Adipocyte (in vitro differentiated cells): ENCODE measurements at regions not wholly inside any gene's neighbourhood (a gene's known extent, or its start where the extent isn't known, plus 50 kb on each side); places are given as distances from the start of the nearest gene placed in this dataset.

Source experiments
- DNase-seq: peaks from one replicate; pipeline ENCODE4 v3.0.0-alpha.2; 2015; ENCODE audit warnings: low read depth
- H3K27me3 ChIP-seq: replicated peaks from 2 replicates; pipeline ENCODE4 v1.7.0; 2013; ENCODE audit warnings: mild to moderate bottlenecking, low read length, moderate library complexity; ENCODE audit not compliant: control insufficient read depth, insufficient read depth
- H3K36me3 ChIP-seq: 2 replicates; pipeline ENCODE4 v1.7.0; 2013; ENCODE audit warnings: low read length, mild to moderate bottlenecking, moderate library complexity; ENCODE audit not compliant: control insufficient read depth, insufficient read depth, severe bottlenecking
- H3K4me1 ChIP-seq: 2 replicates; pipeline ENCODE4 v1.7.0; 2013; ENCODE audit warnings: mild to moderate bottlenecking, low read length, moderate library complexity; ENCODE audit not compliant: control insufficient read depth, insufficient read depth
- H3K4me3 ChIP-seq: 2 replicates; pipeline ENCODE4 v1.7.0; 2013; ENCODE audit warnings: mild to moderate bottlenecking, low read length, moderate library complexity
- H3K9ac ChIP-seq: 2 replicates; pipeline ENCODE4 v1.7.0; 2013; ENCODE audit warnings: mild to moderate bottlenecking, low read length, moderate library complexity
- H3K9me3 ChIP-seq: 2 replicates; pipeline ENCODE4 v1.7.0; 2013; ENCODE audit warnings: mild to moderate bottlenecking, low read length, moderate library complexity; ENCODE audit not compliant: control insufficient read depth

GRCh38 chr2:385061-385460 is 97.2 kb upstream of the ALKAL2 start:
- no peak for DNase-seq
- Histone ChIP-seq H3K9ac (no peak overlapping the region), H3K4me3 (no peak overlapping the region), H3K27me3 (peaks cover 2% of the 10 kb centered on the region), H3K9me3 (no peaks in the 10 kb centered on the region), H3K36me3 (no peaks in the 10 kb centered on the region), H3K4me1 (no peaks in the 10 kb centered on the region)

- DNase-seq: no peak
- Histone ChIP-seq H3K9ac (no peak overlapping the region), H3K9me3 (no peaks in the 10 kb centered on the region), H3K27me3 (peaks cover 2% of the 10 kb centered on the region), H3K36me3 (no peaks in the 10 kb centered on the region), H3K4me3 (no peak overlapping the region), H3K4me1 (no peaks in the 10 kb centered on the region)
Observed at GRCh38 chr2:383888-384287, 96.0 kb upstream of the ALKAL2 start.

GRCh38 chr2:383178-383577 is 95.3 kb upstream of the ALKAL2 start:
- no peak for DNase-seq
- no peak overlapping the region for H3K4me3 ChIP-seq
- H3K36me3 ChIP-seq: no peaks in the 10 kb centered on the region
- H3K27me3 ChIP-seq: peaks cover 2% of the 10 kb centered on the region
- H3K9me3 ChIP-seq: no peaks in the 10 kb centered on the region
- H3K9ac ChIP-seq: no peak overlapping the region
- H3K4me1 ChIP-seq: no peaks in the 10 kb centered on the region

- H3K4me1 ChIP-seq: no peaks in the 10 kb centered on the region
- no peaks in the 10 kb centered on the region for H3K36me3 ChIP-seq
- H3K4me3 ChIP-seq: no peak overlapping the region
- no peak overlapping the region for H3K9ac ChIP-seq
- DNase-seq: no peak
- peaks cover 4% of the 10 kb centered on the region for H3K9me3 ChIP-seq
- peaks cover 2% of the 10 kb centered on the region for H3K27me3 ChIP-seq
Observed at GRCh38 chr2:382728-383022, 94.8 kb upstream of the ALKAL2 start.

GRCh38 chr2:381941-382727 is 94.2 kb upstream of the ALKAL2 start:
- no peaks in the 10 kb centered on the region for H3K4me1 ChIP-seq
- no peaks in the 10 kb centered on the region for H3K36me3 ChIP-seq
- no peak for DNase-seq
- H3K9ac ChIP-seq: no peak overlapping the region
- no peak overlapping the region for H3K4me3 ChIP-seq
- peaks cover 10% of the 10 kb centered on the region for H3K9me3 ChIP-seq
- H3K27me3 ChIP-seq: peaks cover 2% of the 10 kb centered on the region

- Histone ChIP-seq H3K36me3 (no peaks in the 10 kb centered on the region), H3K9ac (no peak overlapping the region), H3K4me1 (no peaks in the 10 kb centered on the region), H3K4me3 (no peak overlapping the region), H3K27me3 (peaks cover 2% of the 10 kb centered on the region), H3K9me3 (peaks cover 10% of the 10 kb centered on the region)
- DNase-seq: no peak
Observed at GRCh38 chr2:381181-381580, 93.3 kb upstream of the ALKAL2 start.

GRCh38 chr2:380772-381171 is 92.9 kb upstream of the ALKAL2 start:
- no peak for DNase-seq
- Histone ChIP-seq H3K9me3 (peaks cover 10% of the 10 kb centered on the region), H3K36me3 (no peaks in the 10 kb centered on the region), H3K27me3 (peaks cover under 1% of the 10 kb centered on the region), H3K9ac (no peak overlapping the region), H3K4me1 (no peaks in the 10 kb centered on the region), H3K4me3 (no peak overlapping the region)

- no peak overlapping the region for H3K4me3 ChIP-seq
- no peaks in the 10 kb centered on the region for H3K4me1 ChIP-seq
- H3K27me3 ChIP-seq: no peaks in the 10 kb centered on the region
- no peak overlapping the region for H3K9ac ChIP-seq
- H3K36me3 ChIP-seq: no peaks in the 10 kb centered on the region
- H3K9me3 ChIP-seq: peaks cover 10% of the 10 kb centered on the region
- DNase-seq: no peak
Observed at GRCh38 chr2:380221-380620, 92.3 kb upstream of the ALKAL2 start.

- H3K36me3 ChIP-seq: no peaks in the 10 kb centered on the region
- no peak overlapping the region for H3K9ac ChIP-seq
- H3K9me3 ChIP-seq: peaks cover 10% of the 10 kb centered on the region
- no peak for DNase-seq
- no peaks in the 10 kb centered on the region for H3K4me1 ChIP-seq
- H3K27me3 ChIP-seq: no peaks in the 10 kb centered on the region
- no peak overlapping the region for H3K4me3 ChIP-seq
Observed at GRCh38 chr2:379778-380177, 91.9 kb upstream of the ALKAL2 start.

- H3K27me3 ChIP-seq: no peaks in the 10 kb centered on the region
- no peak overlapping the region for H3K4me3 ChIP-seq
- no peak for DNase-seq
- H3K36me3 ChIP-seq: no peaks in the 10 kb centered on the region
- H3K4me1 ChIP-seq: no peaks in the 10 kb centered on the region
- H3K9me3 ChIP-seq: peaks cover 10% of the 10 kb centered on the region
- no peak overlapping the region for H3K9ac ChIP-seq
Observed at GRCh38 chr2:378364-378763, 90.5 kb upstream of the ALKAL2 start.

- Histone ChIP-seq H3K9me3 (peaks cover 10% of the 10 kb centered on the region), H3K27me3 (no peaks in the 10 kb centered on the region), H3K36me3 (no peaks in the 10 kb centered on the region), H3K4me1 (no peaks in the 10 kb centered on the region), H3K9ac (no peak overlapping the region), H3K4me3 (no peak overlapping the region)
- DNase-seq: no peak
Observed at GRCh38 chr2:377414-377813, 89.5 kb upstream of the ALKAL2 start.

GRCh38 chr2:375956-376307 is 88.0 kb upstream of the ALKAL2 start:
- H3K9ac ChIP-seq: no peak overlapping the region
- H3K36me3 ChIP-seq: no peaks in the 10 kb centered on the region
- no peaks in the 10 kb centered on the region for H3K27me3 ChIP-seq
- no peak overlapping the region for H3K4me3 ChIP-seq
- H3K9me3 ChIP-seq: peaks cover 14% of the 10 kb centered on the region
- no peak for DNase-seq
- H3K4me1 ChIP-seq: no peaks in the 10 kb centered on the region
